NCI-H1092 (cell line): ENCODE measurements at regions not wholly inside any gene's neighbourhood (a gene's known extent, or its start where the extent isn't known, plus 50 kb on each side); places are given as distances from the start of the nearest gene placed in this dataset.
"Not testable (repeated sequence)": the region's sequence is repeated elsewhere in the genome, so short reads cannot be mapped to it uniquely, and the experiment has no call there.

Experiments used
- DNase-seq: peaks from one replicate; lab custom pipeline; 2025; lab: John Stamatoyannopoulos, UW

DNA sequence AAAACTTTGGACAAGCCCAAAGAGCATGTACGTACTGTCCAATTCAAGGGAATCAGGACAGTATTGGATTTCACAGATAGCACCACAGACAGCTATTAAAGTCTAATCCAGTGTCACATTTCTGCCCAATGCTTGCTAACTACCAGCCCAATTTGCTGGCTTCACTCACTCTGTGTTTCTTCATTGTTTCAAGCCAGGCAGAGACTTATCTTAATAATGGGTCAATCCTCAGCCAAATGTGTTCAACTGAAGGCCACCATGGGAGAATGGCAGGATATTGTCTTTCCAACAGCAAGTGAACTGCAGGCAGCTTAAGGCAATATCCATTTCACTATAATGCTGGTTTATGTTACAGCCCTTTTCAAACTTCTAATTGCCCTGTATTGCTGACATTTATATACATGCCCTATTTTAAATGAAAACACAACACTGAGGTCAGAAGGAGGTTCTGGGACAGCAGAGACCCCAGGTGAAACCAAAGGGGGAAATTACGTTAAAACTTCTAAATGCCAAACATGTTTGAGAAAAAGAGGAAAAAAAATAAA lies 142.1 kb upstream of the RSPO3 start:
- no peak for DNase-seq

DNA sequence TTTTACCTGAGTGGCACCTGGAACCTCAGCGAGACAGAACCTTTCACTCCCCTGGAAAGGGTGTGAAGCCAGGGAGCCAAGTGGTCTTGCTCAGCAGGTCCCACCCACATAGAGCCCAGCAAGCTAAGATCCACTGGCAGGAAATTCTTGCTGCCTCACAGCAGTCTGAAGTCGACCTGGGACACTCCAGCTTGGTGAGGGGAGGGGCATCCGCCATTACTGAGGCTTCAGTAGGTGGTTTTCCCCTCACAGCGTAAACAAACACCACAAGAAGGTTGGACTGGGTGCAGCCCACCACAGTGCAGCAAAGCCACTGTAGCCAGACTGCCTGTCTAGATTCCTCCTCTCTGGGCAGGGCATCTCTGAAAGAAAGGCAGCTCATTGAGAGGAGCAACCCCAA lies 134.7 kb upstream of the RSPO3 start:
- DNase-seq: no peak

DNA sequence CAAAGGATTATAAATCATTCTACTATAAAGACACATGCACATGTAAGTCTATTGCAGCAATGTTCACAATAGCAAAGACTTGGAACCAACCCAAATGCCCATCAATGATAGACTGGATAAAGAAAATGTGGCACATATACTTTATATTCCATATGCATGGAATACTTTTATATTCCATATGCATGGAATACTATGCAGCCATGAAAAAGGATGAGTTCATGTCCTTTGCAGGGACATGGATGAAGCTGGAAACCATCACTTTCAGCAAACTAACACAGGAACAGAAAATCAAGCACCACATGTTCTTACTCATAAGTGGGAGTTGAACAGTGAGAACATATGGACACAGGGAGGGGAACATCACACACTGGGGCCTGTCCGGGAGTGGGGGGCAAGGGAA lies 130.3 kb upstream of the RSPO3 start:
- DNase-seq: not testable (repeated sequence)

DNA sequence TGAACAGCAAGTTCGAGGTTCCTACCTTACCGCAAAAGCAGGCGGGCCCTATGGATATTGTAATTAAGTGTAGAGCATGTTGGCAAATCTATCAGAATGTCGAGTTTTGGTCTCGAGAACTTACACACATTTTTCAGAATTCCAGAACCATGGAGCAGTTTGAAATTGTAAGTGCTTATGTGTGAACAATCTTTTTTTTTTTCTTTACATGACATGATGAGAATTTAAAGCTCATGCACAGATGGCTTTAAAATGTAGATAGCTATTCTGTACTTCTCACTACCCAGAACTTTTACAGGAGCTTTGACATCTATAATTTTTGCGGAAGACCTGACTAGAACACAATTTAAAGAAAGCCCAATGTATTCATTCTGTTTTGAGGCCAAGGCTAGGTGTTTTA lies 117.8 kb upstream of the RSPO3 start:
- no peak for DNase-seq

DNA sequence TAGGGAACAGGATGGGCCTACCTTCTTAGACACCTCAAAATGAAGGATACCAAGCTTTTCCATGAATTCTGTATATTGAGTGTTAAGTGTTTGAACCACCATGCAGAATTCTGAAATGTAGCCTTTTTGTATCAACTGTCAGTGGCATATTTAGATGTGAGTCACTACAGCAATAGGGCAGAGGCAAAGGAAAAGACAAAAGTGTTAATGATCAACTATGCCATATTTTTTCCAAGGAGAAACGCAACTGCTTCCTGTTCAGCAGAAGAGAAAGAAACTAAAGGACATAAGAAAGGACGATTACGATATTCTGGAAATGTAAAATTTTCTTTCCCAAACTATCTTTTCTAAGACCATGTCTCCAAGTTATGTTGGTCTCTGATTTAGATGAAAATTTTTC lies 104.6 kb upstream of the RSPO3 start:
- DNase-seq: no peak

DNA sequence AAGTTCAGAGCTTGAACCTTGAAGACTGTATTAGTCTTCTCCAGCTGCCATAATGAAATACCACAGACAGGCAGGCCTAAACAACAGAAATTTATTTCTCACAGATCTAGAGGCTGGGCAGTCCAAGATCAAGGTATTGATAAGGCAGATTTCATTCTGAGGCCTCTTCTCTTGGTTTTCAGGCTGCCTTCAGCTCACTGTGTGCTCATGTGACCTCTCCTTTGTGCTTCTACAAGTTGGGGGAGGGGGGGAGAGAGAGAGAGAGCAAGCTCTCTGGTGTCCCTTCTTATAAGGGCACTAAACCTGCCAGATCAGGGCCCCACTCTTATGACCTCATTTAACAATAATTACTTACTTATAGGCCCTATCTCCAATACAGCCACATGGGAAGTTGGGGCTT lies 102.6 kb upstream of the RSPO3 start:
- no peak for DNase-seq

DNA sequence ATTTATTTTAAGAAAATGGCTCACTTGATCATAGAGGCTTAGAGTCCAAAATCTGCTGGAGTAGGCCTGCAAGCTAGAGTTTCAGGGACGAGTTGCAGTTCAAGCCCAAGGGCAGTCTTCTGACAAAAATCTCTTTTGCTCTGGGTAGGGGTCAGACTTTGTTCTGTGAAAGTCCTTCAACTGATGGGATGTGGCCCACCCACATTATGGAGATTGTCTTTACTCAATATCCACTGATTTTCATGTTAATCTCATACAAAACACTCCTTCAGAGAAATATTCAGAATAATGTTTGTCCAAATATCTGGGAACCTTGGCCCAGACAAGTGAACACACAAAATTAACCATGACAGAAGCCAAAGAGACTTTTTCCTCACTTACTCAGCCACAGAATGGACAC lies 98.6 kb upstream of the RSPO3 start:
- DNase-seq: no peak

DNA sequence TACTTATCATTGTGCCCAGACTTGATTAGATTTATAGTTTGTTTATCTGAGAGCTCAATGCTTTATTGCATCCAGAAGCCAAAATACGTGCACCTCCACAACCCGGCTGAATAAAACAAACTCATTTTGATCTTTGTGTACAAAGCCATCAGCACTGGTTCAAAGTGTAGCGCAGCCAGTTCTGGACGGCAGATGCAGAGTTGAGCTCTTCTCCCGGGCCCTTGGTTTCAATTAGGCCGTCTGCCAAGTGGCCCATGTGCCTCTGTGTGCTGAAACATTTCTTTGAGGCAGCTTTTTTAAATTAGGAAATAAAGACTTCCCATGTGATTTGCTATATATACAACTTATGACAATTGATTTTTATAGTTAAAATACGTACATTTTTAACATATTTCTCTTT lies 96.2 kb upstream of the RSPO3 start:
- peak; percentile 82 for DNase-seq

DNA sequence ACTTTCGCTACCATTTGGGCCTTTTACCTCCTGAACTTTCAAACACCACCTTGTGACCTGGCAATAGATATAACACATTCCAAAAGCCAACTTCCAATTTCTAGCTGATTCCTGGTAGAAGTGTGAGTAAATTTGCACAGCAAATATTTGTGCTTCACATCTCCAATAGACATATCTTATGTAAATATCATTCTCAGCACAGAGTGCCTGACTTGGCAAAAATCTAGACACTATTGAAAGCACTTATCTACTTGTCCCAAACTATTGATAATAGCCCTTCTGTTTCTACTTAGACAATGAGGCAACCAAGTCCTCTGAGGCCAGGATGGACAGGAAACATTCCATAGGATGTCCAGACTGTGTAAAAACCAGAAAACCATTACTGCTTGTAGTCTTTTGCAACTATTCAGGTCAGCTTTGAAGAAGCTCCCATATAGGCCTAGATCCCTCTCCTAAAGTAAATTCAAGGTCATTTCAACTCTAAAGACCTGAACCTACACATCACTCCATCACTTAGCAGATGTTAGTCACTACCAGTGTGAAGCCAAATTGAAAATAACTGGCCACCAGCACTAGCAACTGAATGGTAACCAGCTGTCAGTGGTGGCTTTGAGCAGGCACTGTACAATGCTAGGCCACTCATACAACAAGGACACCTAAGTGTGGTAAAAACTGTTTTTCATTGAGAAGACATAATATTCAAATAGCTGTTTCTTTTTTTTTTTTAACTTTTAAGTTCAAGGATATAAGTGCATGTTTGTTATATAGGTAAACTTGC lies 95.3 kb upstream of the RSPO3 start:
- no peak for DNase-seq

DNA sequence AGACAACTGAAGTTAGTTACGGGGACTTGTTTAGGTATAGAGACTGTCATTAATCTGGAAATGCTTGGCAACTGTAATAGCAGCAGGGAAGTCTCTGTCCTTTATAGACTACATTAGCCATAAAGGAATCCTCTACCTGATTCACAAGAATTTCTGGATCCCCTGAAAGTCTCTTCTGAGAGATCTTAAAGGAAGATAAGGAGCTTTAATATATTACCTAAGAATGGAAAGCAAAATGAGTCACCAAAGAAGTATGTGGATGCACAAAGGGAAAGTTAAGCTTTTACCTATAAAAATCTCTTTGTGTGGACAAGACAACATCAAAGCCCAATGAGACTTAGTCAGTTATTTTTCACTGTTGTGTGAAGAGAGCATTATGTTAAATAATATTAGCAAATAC lies 92.2 kb upstream of the RSPO3 start:
- no peak for DNase-seq

DNA sequence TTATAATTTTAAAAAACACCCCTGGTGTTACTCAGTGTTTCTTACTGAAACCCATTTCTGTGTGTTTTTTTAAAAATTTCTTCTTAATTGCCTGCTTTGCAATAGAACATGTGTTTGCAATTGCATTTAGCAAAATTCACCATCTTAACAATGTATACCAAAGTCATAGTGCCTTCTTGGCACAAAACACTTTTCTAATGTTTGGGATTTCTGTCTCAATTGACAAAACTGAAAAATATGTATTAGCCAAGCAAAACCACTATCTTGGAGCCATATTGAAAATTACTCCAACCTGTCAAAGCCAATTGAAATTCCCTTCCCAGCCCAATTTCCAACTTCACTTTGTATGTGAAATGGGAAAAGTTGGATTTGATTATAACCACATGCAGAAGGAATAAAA lies 88.4 kb upstream of the RSPO3 start:
- no peak for DNase-seq

DNA sequence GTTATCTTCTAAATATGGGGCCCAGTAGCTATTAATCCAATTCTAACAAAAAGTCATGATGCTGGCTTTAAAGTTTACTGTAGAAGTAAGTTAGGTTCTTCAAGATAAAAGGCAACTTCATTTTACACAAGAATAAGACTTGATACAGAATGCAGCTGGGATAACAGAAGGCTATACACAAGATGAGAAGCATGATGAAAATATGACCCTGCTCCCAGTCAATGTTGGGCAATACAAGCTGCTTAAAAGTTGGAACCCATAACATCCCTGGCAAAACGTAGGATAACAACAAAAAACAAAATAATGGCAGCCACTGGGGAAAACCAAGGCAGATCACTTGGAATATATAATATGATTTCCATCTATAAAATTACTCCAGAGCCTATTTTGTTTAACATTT lies 87.6 kb upstream of the RSPO3 start:
- no peak for DNase-seq

DNA sequence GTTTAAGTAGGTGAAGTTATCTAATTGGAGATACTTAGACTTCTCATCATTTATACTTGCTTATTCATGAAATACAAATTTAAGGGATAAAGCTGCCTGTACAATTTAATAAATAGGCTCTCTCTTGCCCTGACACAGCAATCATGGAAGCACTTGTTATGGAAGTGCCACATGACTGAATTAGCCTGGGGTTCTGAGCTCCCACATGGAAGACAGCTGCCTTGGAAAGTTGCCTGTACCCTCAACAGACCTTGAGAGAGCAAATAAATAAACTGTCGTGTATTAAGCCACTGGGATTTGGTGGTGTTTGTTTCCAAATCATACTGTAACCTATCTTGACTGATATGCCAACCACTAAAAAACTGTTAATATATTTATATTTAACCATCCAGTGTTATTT lies 87.0 kb upstream of the RSPO3 start:
- peak; percentile 26 for DNase-seq

DNA sequence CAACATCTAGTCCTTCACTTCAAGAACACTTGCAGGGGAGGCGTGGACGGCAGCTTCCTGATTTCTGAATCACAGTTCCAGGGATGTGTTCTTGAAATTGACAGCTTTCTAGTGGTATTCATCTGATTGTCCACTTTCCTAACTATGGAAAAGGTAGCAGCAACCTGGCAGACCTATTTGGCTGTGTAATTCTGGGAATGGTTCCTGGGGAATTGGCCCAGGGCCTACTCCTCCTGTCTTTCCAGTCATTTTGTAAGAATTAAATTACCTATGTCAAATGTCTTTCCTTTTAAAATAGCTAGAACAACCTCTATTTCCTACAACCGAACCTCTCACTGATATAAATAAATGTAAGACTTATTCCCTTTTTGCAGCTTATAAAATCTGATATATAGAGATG lies 85.5 kb upstream of the RSPO3 start:
- DNase-seq: no peak

DNA sequence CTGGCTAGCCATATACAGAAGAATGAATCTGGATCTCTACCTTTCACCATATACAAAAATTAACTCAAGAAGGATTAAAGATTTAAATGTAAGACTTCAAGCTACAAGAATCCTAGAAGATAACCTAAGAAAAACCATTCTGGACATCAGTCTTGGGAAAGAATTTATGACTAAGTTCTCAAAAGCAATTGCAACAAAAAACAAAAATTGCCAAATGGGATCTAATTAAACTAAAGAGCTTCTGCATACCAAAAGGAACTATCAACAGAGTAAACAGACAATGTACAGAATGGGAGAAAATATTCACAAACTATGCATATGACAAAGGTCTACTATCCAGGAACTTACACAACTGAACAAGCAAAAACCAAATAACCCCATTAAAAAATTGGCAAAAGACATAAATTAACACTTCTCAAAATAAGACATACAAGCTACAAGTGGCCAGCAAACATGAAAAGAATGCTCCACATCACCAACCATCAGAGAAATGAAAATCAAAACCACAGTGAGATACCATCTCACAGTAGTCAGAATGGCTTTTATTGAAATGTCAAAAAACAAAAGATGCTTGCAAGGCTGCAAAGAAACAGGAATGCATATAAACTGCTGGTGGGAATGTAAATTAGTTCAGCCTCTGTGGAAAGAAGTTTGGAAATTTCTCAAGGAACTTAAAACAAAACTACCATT lies 66.8 kb upstream of the RSPO3 start:
- DNase-seq: no peak

DNA sequence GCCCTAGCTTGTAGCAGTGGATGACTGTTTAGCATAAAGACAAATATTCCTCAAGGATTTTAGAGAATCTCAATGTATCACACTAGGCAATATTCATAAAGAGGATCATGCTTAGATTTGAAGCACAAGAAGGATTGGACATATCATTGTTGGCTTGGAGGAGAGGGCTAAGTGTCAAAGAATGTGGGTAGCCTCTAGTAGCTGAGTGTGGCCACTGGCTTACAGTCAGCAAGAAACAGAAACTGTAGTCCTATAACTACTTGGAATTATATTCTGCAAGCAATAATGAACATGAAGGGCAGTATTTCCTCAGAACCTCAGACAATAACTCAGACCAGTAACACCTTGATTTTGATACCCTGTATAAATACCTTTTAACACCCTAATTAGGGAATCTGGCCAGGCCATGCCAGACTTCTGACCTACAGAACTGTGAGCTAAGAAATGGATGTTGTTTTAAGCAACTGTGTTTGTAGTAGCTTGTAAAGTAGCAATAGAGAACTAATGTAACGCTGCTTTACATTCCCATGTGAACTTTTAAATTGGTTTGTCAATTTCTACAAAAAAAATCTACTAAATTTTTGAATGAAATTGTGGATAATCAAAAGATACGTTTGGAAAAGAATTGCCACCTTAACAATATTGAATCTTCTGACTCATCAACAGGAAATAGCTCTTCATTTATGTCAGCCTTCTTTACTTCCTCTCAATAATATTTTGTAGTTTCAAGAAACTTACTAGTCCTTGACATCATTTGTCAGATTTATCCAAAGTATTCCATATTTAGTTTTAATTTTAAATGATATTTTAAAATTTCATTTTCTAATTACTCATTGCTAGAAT lies 65.2 kb upstream of the RSPO3 start:
- no peak for DNase-seq

DNA sequence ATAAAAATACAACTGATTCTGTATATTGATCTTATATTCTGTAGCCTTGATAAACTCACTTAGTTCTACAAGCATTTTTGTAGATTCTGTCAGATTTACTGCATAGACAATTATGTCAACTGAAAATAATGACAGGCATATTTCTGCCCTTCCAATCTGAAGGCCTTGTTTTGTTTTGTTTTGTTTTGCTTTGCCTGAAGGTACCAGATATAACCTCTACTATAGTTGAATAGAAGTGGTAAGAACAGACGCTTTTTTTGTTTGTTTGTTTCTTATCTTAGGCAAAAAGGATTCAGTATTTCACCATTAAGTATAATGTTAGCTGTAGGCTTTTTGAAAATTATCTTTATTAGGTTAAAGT lies 64.6 kb upstream of the RSPO3 start:
- no peak for DNase-seq

DNA sequence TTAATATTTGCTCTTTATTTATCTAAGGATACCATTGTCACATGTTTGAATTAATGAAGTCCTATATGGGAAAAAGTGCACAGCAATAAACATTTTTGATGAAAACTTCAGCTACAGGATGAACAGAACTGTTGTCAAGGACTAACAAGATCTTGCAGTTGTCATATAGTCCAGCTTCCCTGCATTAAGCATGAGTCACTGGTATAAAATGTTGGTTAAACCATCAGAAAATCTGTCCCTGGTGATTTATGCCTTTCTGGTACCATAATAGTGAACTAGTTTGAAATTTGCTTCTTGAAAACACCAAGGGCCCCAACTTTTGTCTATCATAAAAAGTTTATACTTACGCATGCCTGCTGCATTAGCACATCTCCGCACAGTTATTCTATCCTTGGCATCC lies 60.4 kb upstream of the RSPO3 start:
- DNase-seq: no peak

DNA sequence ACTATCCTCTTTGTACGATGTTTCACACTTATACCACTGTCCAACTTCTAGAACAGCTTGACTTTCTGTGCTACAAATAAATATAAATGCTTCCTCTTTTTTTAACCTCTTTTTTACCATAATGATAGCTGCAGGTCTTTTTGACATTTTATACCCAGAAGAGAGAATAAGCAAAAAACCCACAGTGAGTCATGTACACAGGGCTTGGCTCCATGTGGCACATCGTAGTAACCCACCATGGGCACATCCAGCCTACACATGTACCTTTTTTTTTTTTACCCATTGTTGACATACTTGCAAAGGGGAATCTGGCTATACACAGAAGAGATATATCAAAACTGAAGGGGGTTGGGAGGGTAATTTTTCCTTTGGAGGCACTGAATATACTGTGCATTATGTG lies 59.5 kb upstream of the RSPO3 start:
- DNase-seq: no peak
